HCT116 (cell line): ENCODE measurements at regions not wholly inside any gene's neighbourhood (a gene's known extent, or its start where the extent isn't known, plus 50 kb on each side); places are given as distances from the start of the nearest gene placed in this dataset.

Experiments used
- ATAC-seq: fragments of 200-7000 bp; cut with Tn5 transposase; 2 replicates; pipeline ENCODE4 v1.9.1; 2020; ENCODE audit warnings: mild to moderate bottlenecking, moderate library complexity
- BruUV-seq: library from RNA; stranded (reverse); fragments of 400-500 nt; replicated peaks from 2 replicates; lab custom pipeline; 2021; lab: Mats Ljungman, UMichigan
- CTCF ChIA-PET: fragments of 300-600 bp; sonication (Branson Sonifier 250); formaldehyde crosslinking; loops from one replicate; lab custom pipeline; 2021; ENCODE audit warnings: antibody characterized with exemption; lab: Charles Lee
- POLR2A ChIA-PET: fragments of 300-600, 350-600 bp; sonication (Branson Sonifier 250); formaldehyde crosslinking; loops from one replicate; lab custom pipeline; 2021; ENCODE audit warnings: antibody characterized with exemption; lab: Charles Lee
- RAD21 ChIA-PET, 2 experiments: fragments of 300-600 bp; sonication (Branson Sonifier 250); formaldehyde crosslinking; loops; one replicate each; lab custom pipeline; 2023; ENCODE audit warnings: low total read pairs in 2 of 2; ENCODE audit not compliant: uncharacterized antibody in 2 of 2, unreplicated experiment in 2 of 2, low non-redundant PET in 1 of 2; lab: Charles Lee
- DNase-seq: peaks from one replicate; pipeline ENCODE4 v3.0.0-alpha.2; 2010; ENCODE audit warnings: low read depth, low spot score
- H2AFZ ChIP-seq: fragments of 200-600 bp; shearing (Covaris generic), sonication (generic); 2 replicates; pipeline ENCODE4 v1.6.1; 2017; ENCODE audit warnings: low read depth, mixed run types, mixed read lengths, antibody characterized with exemption, low read length; ENCODE audit not compliant: poor library complexity, severe bottlenecking
- H3K27ac ChIP-seq: 2 replicates; pipeline ENCODE4 v1.5.1; 2012; ENCODE audit warnings: low read depth, low read length
- H3K27me3 ChIP-seq: fragments of 200-600 bp; sonication (generic); 2 replicates; pipeline ENCODE4 v1.6.1; 2016; ENCODE audit warnings: mixed run types, low read length, mixed read lengths; ENCODE audit not compliant: insufficient read depth
- H3K36me3 ChIP-seq, 2 experiments: fragments of 200-500 bp in 1 of 2; fragments of 200-600 bp in 1 of 2; sonication (Bioruptor generic) in 1 of 2; sonication (generic) in 1 of 2; 2 replicates each; pipeline versions ENCODE4 v1.5.1 to v1.6.1; 2014 to 2016; ENCODE audit warnings: low read length in 2 of 2, inconsistent platforms in 1 of 2, mixed read lengths in 1 of 2, mixed run types in 1 of 2; ENCODE audit not compliant: insufficient read depth in 2 of 2, control insufficient read depth in 1 of 2
- H3K4me1 ChIP-seq, 2 experiments: fragments of 200-600 bp in 1 of 2; sonication (generic) in 1 of 2; 2 replicates each; pipeline versions ENCODE4 v1.5.1 to v1.6.1; 2012 to 2017; ENCODE audit warnings: low read length in 2 of 2, inconsistent platforms in 1 of 2, mild to moderate bottlenecking in 1 of 2, mixed read lengths in 1 of 2, mixed run types in 1 of 2, moderate library complexity in 1 of 2; ENCODE audit not compliant: insufficient read depth in 2 of 2, control insufficient read depth in 1 of 2
- H3K4me2 ChIP-seq: fragments of 200-600 bp; sonication (generic); 2 replicates; pipeline ENCODE4 v1.6.1; 2017; ENCODE audit warnings: mixed run types, low read length, mixed read lengths
- H3K4me3 ChIP-seq, 2 experiments: fragments of 200-600 bp in 1 of 2; sonication (generic) in 1 of 2; replicated peaks in 1 of 2; 2 replicates each; pipeline ENCODE4 v1.5.1; 2011 to 2016; ENCODE audit warnings: low read length in 2 of 2, control low read depth in 1 of 2, low read depth in 1 of 2, mild to moderate bottlenecking in 1 of 2, mixed read lengths in 1 of 2, mixed run types in 1 of 2
- H3K79me2 ChIP-seq: fragments of 200-600 bp; sonication (generic); 2 replicates; pipeline ENCODE4 v1.6.1; 2017; ENCODE audit warnings: mild to moderate bottlenecking, mixed run types, low read length, moderate library complexity, mixed read lengths; ENCODE audit not compliant: insufficient read depth
- H3K9ac ChIP-seq: fragments of 200-600 bp; sonication (generic); 2 replicates; pipeline ENCODE4 v1.6.1; 2016; ENCODE audit warnings: low read length, mixed read lengths
- H3K9me2 ChIP-seq: fragments of 200-600 bp; sonication (generic), shearing (Covaris generic); 2 replicates; pipeline ENCODE4 v1.6.1; 2017; ENCODE audit warnings: mixed run types, mild to moderate bottlenecking, moderate library complexity; ENCODE audit not compliant: insufficient read depth
- H3K9me3 ChIP-seq, 2 experiments: fragments of 200-500 bp in 1 of 2; fragments of 200-600 bp in 1 of 2; sonication (Bioruptor generic) in 1 of 2; sonication (generic) in 1 of 2; 2 replicates each; pipeline ENCODE4 v1.6.1; 2014 to 2017; ENCODE audit warnings: low read length in 2 of 2, mixed read lengths in 2 of 2, inconsistent platforms in 1 of 2, low read depth in 1 of 2, mild to moderate bottlenecking in 1 of 2, mixed run types in 1 of 2, moderate library complexity in 1 of 2; ENCODE audit not compliant: control insufficient read depth in 1 of 2, insufficient read depth in 1 of 2
- H4K20me1 ChIP-seq: fragments of 200-600 bp; sonication (generic), shearing (Covaris generic); 2 replicates; pipeline ENCODE4 v1.6.1; 2017; ENCODE audit warnings: mixed run types, mild to moderate bottlenecking, moderate library complexity; ENCODE audit not compliant: insufficient read depth
- CBX3 ChIP-seq: IDR thresholded peaks from 2 replicates; pipeline ENCODE4 v1.6.1; 2012; ENCODE audit warnings: low read depth
- EGR1 ChIP-seq: IDR thresholded peaks from 2 replicates; pipeline ENCODE4 v1.6.1; 2012; ENCODE audit warnings: low read depth
- ELF1 ChIP-seq: IDR thresholded peaks from 2 replicates; pipeline ENCODE4 v1.6.1; 2012; ENCODE audit warnings: low read depth, borderline replicate concordance
- EZH2phosphoT487 ChIP-seq: fragments of 200-600 bp; IDR thresholded peaks from 2 replicates; pipeline ENCODE4 v1.6.1; 2018; ENCODE audit warnings: antibody characterized with exemption, borderline replicate concordance
- FOSL1 ChIP-seq: IDR thresholded peaks from 2 replicates; pipeline ENCODE4 v1.6.1; 2012; ENCODE audit warnings: low read depth
- JUND ChIP-seq: IDR thresholded peaks from 2 replicates; pipeline ENCODE4 v1.6.1; 2012
- POLR2A ChIP-seq: IDR thresholded peaks from 2 replicates; pipeline ENCODE4 v1.7.0; 2011; ENCODE audit warnings: borderline replicate concordance; ENCODE audit not compliant: insufficient read depth, insufficient read length; ENCODE audit errors: extremely low read depth
- RAD21 ChIP-seq: IDR thresholded peaks from 2 replicates; pipeline ENCODE4 v1.6.1; 2012; ENCODE audit warnings: low read depth, mild to moderate bottlenecking
- SP1 ChIP-seq: IDR thresholded peaks from 2 replicates; pipeline ENCODE4 v1.6.1; 2012; ENCODE audit warnings: low read depth
- SRF ChIP-seq: IDR thresholded peaks from 2 replicates; pipeline ENCODE4 v1.6.1; 2012; ENCODE audit warnings: low read depth
- YY1 ChIP-seq: IDR thresholded peaks from 2 replicates; pipeline ENCODE4 v1.6.1; 2011; ENCODE audit warnings: low read length, low read depth, moderate library complexity, mild to moderate bottlenecking; ENCODE audit not compliant: insufficient replicate concordance; ENCODE audit errors: extremely low read depth
- intact Hi-C: fragments of 100-400 bp; cut with micrococcal nuclease; formaldehyde crosslinking; loops from 2 replicates; pipeline ENCODE4 v1.10.0; 2022
- TF ChIP-seq, protein P1 (sequence below): IDR thresholded peaks from 2 replicates; pipeline ENCODE4 v1.6.1; 2012
- TF ChIP-seq, protein P2 (sequence below): IDR thresholded peaks from 2 replicates; pipeline ENCODE4 v1.6.1; 2011; ENCODE audit warnings: mild to moderate bottlenecking, low read length, moderate library complexity; ENCODE audit not compliant: insufficient replicate concordance; ENCODE audit errors: extremely low read depth
- TF ChIP-seq, protein P3 (sequence below): IDR thresholded peaks from 2 replicates; pipeline ENCODE4 v1.6.1; 2012
- TF ChIP-seq, protein P4 (sequence below), 3 experiments: fragments of 200-600 bp in 1 of 3; sonication (generic) in 1 of 3; IDR thresholded peaks in 2 of 3; conservative IDR thresholded peaks in 1 of 3; 2 replicates each; pipeline ENCODE4 v1.5.1; 2012 to 2017; ENCODE audit warnings: low read depth in 2 of 3, low read length in 2 of 3, antibody characterized with exemption in 1 of 3, borderline replicate concordance in 1 of 3, control low read depth in 1 of 3, mild to moderate bottlenecking in 1 of 3, mixed read lengths in 1 of 3, mixed run types in 1 of 3, moderate library complexity in 1 of 3; ENCODE audit not compliant: insufficient read depth in 1 of 3

DNA sequence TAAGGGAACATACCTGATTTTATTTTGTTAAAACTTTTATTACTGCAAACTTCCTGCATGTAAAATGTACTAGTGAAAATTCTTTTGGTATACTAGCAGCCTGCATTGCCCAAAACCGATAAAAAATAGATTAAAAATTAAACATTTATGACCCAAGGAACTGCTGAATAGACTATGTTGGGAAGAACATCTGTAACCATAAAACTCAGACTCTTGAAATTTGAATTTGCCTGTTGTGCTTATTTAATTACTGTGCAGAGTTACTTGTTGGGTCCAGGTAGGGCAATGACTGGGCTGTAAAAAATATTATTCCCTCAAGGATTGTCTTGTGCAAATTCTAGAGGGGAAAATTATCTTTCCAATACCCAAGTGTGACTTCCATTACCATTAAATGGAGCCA, 193.5 kb upstream of the PITRM1 start:
- no peak overlapping the region for H3K4me3 ChIP-seq
- RAD21 ChIA-PET: no interaction called here

More for the DNA sequence above, 193.5 kb upstream of the PITRM1 start:
- intact Hi-C loops: no loop called here
- H3K4me1 ChIP-seq: no peaks in the 10 kb centered on the region
- H3K27ac ChIP-seq: no peak overlapping the region
- no peak overlapping the region for H2AFZ ChIP-seq
- CTCF ChIA-PET: no interaction called here
- H3K27me3 ChIP-seq: no peaks in the 10 kb centered on the region
- no peak overlapping the region for H3K4me2 ChIP-seq
- no peaks in the 10 kb centered on the region for H3K36me3 ChIP-seq
- H3K9me3 ChIP-seq: peaks cover 0 to 7% of the 10 kb centered on the region in 2 experiments; a peak in 2 of 4 replicates
- no TSS peak for BruUV-seq
- H3K9me2 ChIP-seq: no peaks in the 10 kb centered on the region
- POLR2A ChIA-PET: no interaction called here
- no peak for ATAC-seq
- DNase-seq: no peak
- no peaks in the 10 kb centered on the region for H3K79me2 ChIP-seq
- TF ChIP-seq EZH2phosphoT487 (no peak), JUND (no peak), ELF1 (no peak), CBX3 (no peak), RAD21 (no peak), EGR1 (no peak), POLR2A (no peak), YY1 (no peak), SP1 (no peak), SRF (no peak), FOSL1 (no peak)
- TF ChIP-seq, protein P1, sequence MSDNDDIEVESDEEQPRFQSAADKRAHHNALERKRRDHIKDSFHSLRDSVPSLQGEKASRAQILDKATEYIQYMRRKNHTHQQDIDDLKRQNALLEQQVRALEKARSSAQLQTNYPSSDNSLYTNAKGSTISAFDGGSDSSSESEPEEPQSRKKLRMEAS: no peak
- TF ChIP-seq, protein P2, sequence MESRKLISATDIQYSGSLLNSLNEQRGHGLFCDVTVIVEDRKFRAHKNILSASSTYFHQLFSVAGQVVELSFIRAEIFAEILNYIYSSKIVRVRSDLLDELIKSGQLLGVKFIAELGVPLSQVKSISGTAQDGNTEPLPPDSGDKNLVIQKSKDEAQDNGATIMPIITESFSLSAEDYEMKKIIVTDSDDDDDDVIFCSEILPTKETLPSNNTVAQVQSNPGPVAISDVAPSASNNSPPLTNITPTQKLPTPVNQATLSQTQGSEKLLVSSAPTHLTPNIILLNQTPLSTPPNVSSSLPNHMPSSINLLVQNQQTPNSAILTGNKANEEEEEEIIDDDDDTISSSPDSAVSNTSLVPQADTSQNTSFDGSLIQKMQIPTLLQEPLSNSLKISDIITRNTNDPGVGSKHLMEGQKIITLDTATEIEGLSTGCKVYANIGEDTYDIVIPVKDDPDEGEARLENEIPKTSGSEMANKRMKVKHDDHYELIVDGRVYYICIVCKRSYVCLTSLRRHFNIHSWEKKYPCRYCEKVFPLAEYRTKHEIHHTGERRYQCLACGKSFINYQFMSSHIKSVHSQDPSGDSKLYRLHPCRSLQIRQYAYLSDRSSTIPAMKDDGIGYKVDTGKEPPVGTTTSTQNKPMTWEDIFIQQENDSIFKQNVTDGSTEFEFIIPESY: no peak
- TF ChIP-seq, protein P3, sequence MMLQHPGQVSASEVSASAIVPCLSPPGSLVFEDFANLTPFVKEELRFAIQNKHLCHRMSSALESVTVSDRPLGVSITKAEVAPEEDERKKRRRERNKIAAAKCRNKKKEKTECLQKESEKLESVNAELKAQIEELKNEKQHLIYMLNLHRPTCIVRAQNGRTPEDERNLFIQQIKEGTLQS: no peak
- TF ChIP-seq, protein P4, sequence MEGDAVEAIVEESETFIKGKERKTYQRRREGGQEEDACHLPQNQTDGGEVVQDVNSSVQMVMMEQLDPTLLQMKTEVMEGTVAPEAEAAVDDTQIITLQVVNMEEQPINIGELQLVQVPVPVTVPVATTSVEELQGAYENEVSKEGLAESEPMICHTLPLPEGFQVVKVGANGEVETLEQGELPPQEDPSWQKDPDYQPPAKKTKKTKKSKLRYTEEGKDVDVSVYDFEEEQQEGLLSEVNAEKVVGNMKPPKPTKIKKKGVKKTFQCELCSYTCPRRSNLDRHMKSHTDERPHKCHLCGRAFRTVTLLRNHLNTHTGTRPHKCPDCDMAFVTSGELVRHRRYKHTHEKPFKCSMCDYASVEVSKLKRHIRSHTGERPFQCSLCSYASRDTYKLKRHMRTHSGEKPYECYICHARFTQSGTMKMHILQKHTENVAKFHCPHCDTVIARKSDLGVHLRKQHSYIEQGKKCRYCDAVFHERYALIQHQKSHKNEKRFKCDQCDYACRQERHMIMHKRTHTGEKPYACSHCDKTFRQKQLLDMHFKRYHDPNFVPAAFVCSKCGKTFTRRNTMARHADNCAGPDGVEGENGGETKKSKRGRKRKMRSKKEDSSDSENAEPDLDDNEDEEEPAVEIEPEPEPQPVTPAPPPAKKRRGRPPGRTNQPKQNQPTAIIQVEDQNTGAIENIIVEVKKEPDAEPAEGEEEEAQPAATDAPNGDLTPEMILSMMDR (IDR thresholded peaks at IDR 0.05 in 2 of 3, conservative IDR thresholded peaks at IDR 0.05 in 1 of 3; ENCODE audit: borderline replicate concordance in 1 of 3, insufficient read depth in 1 of 3, low read depth in 2 of 3, low read length in 2 of 3): no peak
- H4K20me1 ChIP-seq: no peaks in the 10 kb centered on the region
- H3K9ac ChIP-seq: no peak overlapping the region
